Loucy (cell line): ENCODE measurements at regions not wholly inside any gene's neighbourhood (a gene's known extent, or its start where the extent isn't known, plus 50 kb on each side); places are given as distances from the start of the nearest gene placed in this dataset.
"Not testable (repeated sequence)": the region's sequence is repeated elsewhere in the genome, so short reads cannot be mapped to it uniquely, and the experiment has no call there.

ENCODE experiments used
- EZH2phosphoT487 ChIP-seq: fragments of 200-600 bp; IDR thresholded peaks from 2 replicates; pipeline ENCODE4 v1.6.1; 2018; ENCODE audit warnings: antibody characterized with exemption, mild to moderate bottlenecking, moderate library complexity, borderline replicate concordance
- TF ChIP-seq, protein P1 (sequence below): fragments of 200-600 bp; sonication (generic); conservative IDR thresholded peaks from 2 replicates; pipeline ENCODE4 v1.5.1; 2014; ENCODE audit warnings: mild to moderate bottlenecking, antibody characterized with exemption, low read length

- TF ChIP-seq, protein P1, sequence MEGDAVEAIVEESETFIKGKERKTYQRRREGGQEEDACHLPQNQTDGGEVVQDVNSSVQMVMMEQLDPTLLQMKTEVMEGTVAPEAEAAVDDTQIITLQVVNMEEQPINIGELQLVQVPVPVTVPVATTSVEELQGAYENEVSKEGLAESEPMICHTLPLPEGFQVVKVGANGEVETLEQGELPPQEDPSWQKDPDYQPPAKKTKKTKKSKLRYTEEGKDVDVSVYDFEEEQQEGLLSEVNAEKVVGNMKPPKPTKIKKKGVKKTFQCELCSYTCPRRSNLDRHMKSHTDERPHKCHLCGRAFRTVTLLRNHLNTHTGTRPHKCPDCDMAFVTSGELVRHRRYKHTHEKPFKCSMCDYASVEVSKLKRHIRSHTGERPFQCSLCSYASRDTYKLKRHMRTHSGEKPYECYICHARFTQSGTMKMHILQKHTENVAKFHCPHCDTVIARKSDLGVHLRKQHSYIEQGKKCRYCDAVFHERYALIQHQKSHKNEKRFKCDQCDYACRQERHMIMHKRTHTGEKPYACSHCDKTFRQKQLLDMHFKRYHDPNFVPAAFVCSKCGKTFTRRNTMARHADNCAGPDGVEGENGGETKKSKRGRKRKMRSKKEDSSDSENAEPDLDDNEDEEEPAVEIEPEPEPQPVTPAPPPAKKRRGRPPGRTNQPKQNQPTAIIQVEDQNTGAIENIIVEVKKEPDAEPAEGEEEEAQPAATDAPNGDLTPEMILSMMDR = not testable (repeated sequence)
- not testable (repeated sequence) for TF ChIP-seq EZH2phosphoT487
These were observed 91.4 kb upstream of the FAM90A26 start for GRCh38 chr4:9078796-9079195.
